HFF-Myc (cell line): ENCODE measurements at regions not wholly inside any gene's neighbourhood (a gene's known extent, or its start where the extent isn't known, plus 50 kb on each side); places are given as distances from the start of the nearest gene placed in this dataset.
"Not testable (repeated sequence)": the region's sequence is repeated elsewhere in the genome, so short reads cannot be mapped to it uniquely, and the experiment has no call there.

Experiments used
- DNase-seq: peaks from one replicate; pipeline ENCODE4 v3.0.0-alpha.2; 2011; ENCODE audit warnings: low read depth; ENCODE audit errors: extremely low read depth
- H3K4me3 ChIP-seq: replicated peaks from 2 replicates; pipeline ENCODE4 v1.5.1; 2011; ENCODE audit warnings: low read depth, mild to moderate bottlenecking, control low read depth, low read length
- TF ChIP-seq, protein P1 (sequence below): IDR thresholded peaks from 2 replicates; pipeline ENCODE4 v1.5.1; 2012; ENCODE audit warnings: mild to moderate bottlenecking, low read depth, low read length, control low read depth; ENCODE audit errors: missing control alignments

DNA sequence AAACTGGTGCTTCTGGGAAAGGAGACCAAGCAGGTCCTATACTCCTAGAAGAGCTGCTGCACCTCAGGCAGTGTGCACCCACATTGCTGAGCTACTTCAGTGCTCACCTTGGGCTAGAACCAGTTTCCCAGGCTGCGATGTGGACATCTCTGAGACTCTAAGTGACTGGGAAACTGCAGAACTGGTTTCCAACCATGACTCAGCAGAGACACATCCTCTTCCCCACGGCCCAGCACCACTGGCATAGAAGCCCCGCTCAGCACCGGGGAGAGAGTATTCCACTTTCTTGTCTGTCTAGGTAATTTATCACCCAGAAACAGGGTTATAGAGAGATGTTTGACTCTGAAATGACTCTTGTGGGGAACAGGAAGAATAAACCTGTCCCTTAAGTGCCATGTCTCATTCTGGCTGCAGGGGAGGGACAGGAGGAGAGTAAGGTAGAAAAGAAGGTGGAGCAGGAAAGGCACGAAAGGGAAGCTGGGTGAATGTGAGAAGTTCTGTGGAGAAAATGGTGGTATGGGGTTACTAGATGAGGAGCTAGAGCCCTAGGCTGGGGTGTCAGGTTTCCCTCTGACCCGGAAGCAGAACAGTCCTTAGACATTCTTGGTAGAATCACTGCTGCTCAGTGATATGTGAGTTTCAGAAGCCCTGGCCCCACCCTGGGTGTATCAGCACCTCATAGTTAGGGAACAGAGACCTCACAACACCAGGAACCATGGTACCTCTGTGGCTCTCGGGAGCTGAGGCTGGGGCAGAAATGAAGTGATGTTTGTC lies 340.4 kb upstream of the NCAM1 start:
- H3K4me3 ChIP-seq = no peak overlapping the region
- no peak for DNase-seq
- TF ChIP-seq, protein P1, sequence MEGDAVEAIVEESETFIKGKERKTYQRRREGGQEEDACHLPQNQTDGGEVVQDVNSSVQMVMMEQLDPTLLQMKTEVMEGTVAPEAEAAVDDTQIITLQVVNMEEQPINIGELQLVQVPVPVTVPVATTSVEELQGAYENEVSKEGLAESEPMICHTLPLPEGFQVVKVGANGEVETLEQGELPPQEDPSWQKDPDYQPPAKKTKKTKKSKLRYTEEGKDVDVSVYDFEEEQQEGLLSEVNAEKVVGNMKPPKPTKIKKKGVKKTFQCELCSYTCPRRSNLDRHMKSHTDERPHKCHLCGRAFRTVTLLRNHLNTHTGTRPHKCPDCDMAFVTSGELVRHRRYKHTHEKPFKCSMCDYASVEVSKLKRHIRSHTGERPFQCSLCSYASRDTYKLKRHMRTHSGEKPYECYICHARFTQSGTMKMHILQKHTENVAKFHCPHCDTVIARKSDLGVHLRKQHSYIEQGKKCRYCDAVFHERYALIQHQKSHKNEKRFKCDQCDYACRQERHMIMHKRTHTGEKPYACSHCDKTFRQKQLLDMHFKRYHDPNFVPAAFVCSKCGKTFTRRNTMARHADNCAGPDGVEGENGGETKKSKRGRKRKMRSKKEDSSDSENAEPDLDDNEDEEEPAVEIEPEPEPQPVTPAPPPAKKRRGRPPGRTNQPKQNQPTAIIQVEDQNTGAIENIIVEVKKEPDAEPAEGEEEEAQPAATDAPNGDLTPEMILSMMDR = no peak

DNA sequence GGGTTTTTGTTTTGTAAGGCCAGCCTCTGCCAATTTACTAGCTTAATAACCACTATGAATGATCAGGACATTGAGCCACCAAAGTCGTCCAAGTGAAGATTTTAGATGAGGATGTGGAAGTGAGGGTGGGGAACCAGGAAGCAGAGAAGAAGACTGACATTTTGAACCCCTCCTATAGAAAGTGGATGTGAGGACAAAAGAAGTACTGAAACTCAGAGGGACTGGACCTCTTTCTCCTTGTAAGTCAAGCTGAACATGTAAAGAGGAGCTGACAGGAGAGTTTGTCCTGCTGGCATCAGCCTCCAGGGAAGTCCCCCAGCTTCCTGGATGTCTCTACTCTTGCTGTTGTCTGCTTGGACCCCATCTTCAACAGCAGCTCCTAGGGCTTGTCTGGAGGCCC lies 338.2 kb upstream of the NCAM1 start:
- no peak overlapping the region for H3K4me3 ChIP-seq
- TF ChIP-seq, protein P1 = no peak
- DNase-seq = no peak

DNA sequence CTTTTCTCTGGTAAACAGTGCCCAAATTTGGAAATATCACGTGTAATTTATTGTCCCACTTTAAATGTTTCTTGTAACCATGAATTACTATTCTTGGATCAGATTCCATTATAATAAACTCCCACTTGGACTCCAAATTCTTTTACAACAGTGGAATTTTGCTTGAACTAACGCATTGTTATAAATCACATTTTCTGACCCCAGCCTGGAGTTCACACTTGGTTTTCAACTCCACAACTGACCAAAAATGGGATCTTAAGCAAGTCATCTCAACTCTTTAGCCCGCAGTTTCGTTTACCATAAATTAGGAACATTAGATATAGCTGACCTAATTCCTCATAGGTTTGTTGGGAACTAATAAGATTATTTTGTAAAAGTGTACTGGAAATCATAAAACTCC lies 336.8 kb upstream of the NCAM1 start:
- TF ChIP-seq, protein P1 = no peak
- no peak overlapping the region for H3K4me3 ChIP-seq
- no peak for DNase-seq

DNA sequence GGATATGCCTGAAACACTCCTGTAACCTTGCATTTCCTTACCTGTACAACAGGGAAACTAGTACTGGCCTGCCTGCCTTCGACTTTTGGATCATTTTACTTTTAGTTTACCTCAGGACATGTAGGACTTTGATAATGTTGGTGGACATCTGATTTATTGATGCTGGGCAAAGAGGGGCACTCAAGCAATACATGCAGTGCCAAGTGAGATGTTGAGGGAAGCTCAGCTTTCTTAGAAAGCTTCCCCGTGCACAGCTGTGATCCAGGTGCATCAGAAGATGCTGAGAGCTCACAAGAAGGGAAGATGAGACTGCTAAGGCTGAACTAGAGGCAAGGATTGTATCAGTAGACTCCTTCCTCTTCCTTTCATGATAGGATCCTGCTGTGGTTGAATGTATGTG lies 336.2 kb upstream of the NCAM1 start:
- not testable (repeated sequence) for DNase-seq, H3K4me3 ChIP-seq

DNA sequence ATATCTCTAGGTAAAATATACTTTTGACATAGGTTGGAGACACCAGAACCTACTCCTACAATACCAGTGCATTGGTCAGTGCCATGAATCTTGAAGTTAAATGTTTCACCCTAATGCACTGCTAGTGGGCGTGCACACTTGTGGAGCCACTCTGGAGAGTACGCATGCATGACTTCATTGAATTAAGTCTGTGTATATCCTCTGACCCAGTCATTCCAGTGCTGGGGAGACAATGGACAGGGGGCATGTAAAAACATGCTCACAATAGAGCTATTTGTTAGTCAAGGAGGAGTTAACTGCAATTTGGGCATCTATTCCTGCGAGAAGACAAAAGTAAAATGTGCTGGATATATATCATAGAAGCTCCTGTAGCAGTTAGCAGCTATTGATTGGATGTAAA lies 335.4 kb upstream of the NCAM1 start:
- TF ChIP-seq, protein P1 = no peak
- no peak for DNase-seq
- H3K4me3 ChIP-seq = no peak overlapping the region

DNA sequence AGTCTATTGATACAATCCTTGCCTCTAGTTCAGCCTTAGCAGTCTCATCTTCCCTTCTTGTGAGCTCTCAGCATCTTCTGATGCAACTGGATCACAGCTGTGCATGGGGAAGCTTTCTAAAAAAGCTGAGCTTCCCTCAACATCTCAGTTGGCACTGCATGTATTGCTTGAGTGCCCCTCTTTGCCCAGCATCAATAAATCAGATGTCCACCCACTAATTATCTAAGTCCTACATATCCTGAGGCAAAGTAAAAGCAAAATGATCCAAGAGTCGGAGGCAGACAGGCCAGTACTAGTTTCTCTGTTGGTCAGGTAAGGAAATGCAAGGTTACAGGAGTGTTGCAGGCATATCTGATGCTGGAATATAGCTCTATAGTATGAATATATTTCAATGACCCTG lies 334.5 kb upstream of the NCAM1 start:
- H3K4me3 ChIP-seq = no peak overlapping the region
- TF ChIP-seq, protein P1 = no peak
- no peak for DNase-seq

DNA sequence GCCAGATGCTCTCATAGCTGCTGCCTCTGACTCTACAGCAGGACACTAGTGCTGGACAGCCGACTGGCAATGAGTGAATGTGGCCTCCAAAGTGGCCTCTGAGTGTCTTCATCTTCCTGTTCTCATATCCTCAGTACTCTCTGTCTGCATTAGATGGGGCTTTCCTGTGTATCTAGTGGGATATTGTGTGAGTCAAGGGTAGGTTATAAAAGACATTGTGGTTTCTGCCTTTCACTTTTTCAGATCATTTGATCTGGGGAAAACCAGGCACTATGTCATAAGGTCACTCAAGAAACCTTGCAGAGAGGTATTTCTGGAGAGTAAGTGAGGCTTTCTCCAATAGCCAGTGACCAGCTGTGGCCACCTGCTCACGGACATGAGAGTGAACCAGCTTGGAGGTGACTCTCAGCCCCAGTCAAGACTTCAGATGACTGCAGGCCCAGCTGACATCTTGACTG lies 333.6 kb upstream of the NCAM1 start:
- no peak for DNase-seq
- TF ChIP-seq, protein P1 = no peak
- no peak overlapping the region for H3K4me3 ChIP-seq
